Lung (tissue), 11 donors: ENCODE measurements at regions not wholly inside any gene's neighbourhood (a gene's known extent, or its start where the extent isn't known, plus 50 kb on each side); places are given as distances from the start of the nearest gene placed in this dataset.

Source experiments
- ATAC-seq: fragments of 200-7000 bp; cut with Tn5 transposase; one replicate; pipeline ENCODE4 v1.9.1; 2020; ENCODE audit warnings: moderate number of reproducible peaks; ENCODE audit not compliant: insufficient read depth, low FRiP score
- DNase-seq, 3 donors: peaks; one replicate each; pipeline ENCODE4 v3.0.0-alpha.2; 2013 to 2017
- H3K27ac ChIP-seq, 2 donors: one replicate each; pipeline ENCODE4 v1.5.1; 2013; ENCODE audit warnings: mild to moderate bottlenecking in 2 of 2, moderate library complexity in 2 of 2, control low read depth in 1 of 2, inconsistent platforms in 1 of 2, low read depth in 1 of 2, low read length in 1 of 2
- H3K27me3 ChIP-seq, 3 donors: one replicate each; pipeline ENCODE4 v1.5.1; 2013; ENCODE audit warnings: low read length in 2 of 3; ENCODE audit not compliant: control insufficient read depth in 3 of 3, insufficient read depth in 3 of 3
- H3K36me3 ChIP-seq, 4 donors: one replicate each; pipeline ENCODE4 v1.5.1; 2013; ENCODE audit warnings: low read length in 4 of 4, mild to moderate bottlenecking in 1 of 4, moderate library complexity in 1 of 4; ENCODE audit not compliant: control insufficient read depth in 4 of 4, insufficient read depth in 4 of 4
- H3K4me1 ChIP-seq, 5 donors: one replicate each; pipeline ENCODE4 v1.5.1; 2013; ENCODE audit warnings: low read length in 5 of 5, mild to moderate bottlenecking in 2 of 5, moderate library complexity in 1 of 5; ENCODE audit not compliant: control insufficient read depth in 5 of 5, insufficient read depth in 5 of 5
- H3K4me3 ChIP-seq: one replicate; pipeline ENCODE4 v1.5.1; 2013; ENCODE audit warnings: mild to moderate bottlenecking, control low read depth, moderate library complexity
- H3K9ac ChIP-seq, 2 donors: one replicate each; pipeline ENCODE4 v1.5.1; 2013; ENCODE audit warnings: low read length in 2 of 2, control low read depth in 1 of 2; ENCODE audit not compliant: insufficient read depth in 1 of 2
- H3K9me3 ChIP-seq, 4 donors: one replicate each; pipeline ENCODE4 v1.5.1; 2013; ENCODE audit warnings: low read length in 3 of 4, mild to moderate bottlenecking in 1 of 4, moderate library complexity in 1 of 4; ENCODE audit not compliant: control insufficient read depth in 4 of 4, insufficient read depth in 3 of 4
- WGBS, 2 donors: extraction: QIAGEN DNeasy Blood & Tissue Kit; methylation state at CpG; one replicate each; pipeline ENCODE4 v1.1.7; 2013; 5-methylcytosine and 5-hydroxymethylcytosine counted together
- TF ChIP-seq, protein P1 (sequence below): IDR thresholded peaks from 2 replicates; pipeline ENCODE4 v1.5.1; 2012; ENCODE audit warnings: mild to moderate bottlenecking; ENCODE audit errors: control extremely low read depth, extremely low read depth
- donor health status: control.
- donor health status: control.
- donor health status: Bipolar disorder and iron deficiency.
- donor health status: healthy.
- donor health status: DM: yes; HTN: yes; CAD: no.

DNA sequence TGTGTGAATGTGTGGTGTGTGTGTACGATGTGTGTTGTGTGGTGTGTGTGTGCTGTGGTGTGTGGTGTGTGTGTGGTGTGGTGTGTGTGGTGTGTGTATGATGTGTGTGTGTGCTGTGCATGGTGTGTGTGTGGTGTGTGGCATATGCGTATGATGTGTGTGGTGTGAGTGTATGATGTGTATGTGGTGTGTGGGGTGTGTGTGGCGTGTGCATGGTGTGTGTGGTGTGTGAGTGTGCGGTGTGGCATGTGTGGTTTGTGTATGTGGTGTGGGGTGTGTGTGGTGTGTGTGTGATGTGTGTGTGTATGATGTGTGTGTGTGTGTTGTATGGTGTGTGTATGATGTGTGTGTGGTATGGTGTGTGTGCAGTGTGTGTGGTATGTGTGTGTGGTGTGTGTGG is 50.5 kb upstream of the MPHOSPH6 start:
- no peak overlapping the region for H3K4me3 ChIP-seq
- H3K9ac ChIP-seq: no peak overlapping the region
- 96 to 100% methylated on average over 4 of the region's 4 CpGs for WGBS, 2 donors
- H3K9me3 ChIP-seq: peaks cover 0 to 4% (median 0%) of the 10 kb centered on the region in 4 donors
- peaks cover 0 to 10% (median 4%) of the 10 kb centered on the region in 3 donors for H3K27me3 ChIP-seq
- no peak for DNase-seq
- H3K36me3 ChIP-seq: no peaks in the 10 kb centered on the region
- H3K27ac ChIP-seq: no peak overlapping the region
- TF ChIP-seq, protein P1, sequence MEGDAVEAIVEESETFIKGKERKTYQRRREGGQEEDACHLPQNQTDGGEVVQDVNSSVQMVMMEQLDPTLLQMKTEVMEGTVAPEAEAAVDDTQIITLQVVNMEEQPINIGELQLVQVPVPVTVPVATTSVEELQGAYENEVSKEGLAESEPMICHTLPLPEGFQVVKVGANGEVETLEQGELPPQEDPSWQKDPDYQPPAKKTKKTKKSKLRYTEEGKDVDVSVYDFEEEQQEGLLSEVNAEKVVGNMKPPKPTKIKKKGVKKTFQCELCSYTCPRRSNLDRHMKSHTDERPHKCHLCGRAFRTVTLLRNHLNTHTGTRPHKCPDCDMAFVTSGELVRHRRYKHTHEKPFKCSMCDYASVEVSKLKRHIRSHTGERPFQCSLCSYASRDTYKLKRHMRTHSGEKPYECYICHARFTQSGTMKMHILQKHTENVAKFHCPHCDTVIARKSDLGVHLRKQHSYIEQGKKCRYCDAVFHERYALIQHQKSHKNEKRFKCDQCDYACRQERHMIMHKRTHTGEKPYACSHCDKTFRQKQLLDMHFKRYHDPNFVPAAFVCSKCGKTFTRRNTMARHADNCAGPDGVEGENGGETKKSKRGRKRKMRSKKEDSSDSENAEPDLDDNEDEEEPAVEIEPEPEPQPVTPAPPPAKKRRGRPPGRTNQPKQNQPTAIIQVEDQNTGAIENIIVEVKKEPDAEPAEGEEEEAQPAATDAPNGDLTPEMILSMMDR: no peak
- no peaks in the 10 kb centered on the region for H3K4me1 ChIP-seq
- ATAC-seq: no peak
